Keratinocyte (primary cell): ENCODE measurements at regions not wholly inside any gene's neighbourhood (a gene's known extent, or its start where the extent isn't known, plus 50 kb on each side); places are given as distances from the start of the nearest gene placed in this dataset.

Experiments used
- DNase-seq: peaks from one replicate; pipeline ENCODE4 v3.0.0-alpha.2; 2011; ENCODE audit warnings: low read depth, missing footprints, low spot score
- FAIRE-seq: peaks from 2 replicates; lab custom pipeline; 2011; peaks lifted over from hg19 to GRCh38; lab: Jason Lieb, UNC
- H2AFZ ChIP-seq: 2 replicates; pipeline ENCODE4 v1.6.0; 2012; ENCODE audit warnings: low read length, control low read depth, inconsistent platforms; ENCODE audit not compliant: control insufficient read depth
- H3K27ac ChIP-seq: 2 replicates; pipeline ENCODE4 v1.5.1; 2011; ENCODE audit warnings: low read length; ENCODE audit not compliant: control insufficient read depth, insufficient read depth
- H3K27me3 ChIP-seq: 3 replicates; pipeline ENCODE4 v1.6.0; 2011; ENCODE audit warnings: low read length; ENCODE audit not compliant: control insufficient read depth, insufficient read depth; ENCODE audit errors: extremely low read depth
- H3K36me3 ChIP-seq, 2 experiments: 2 replicates in 1 of 2; 3 replicates in 1 of 2; pipeline ENCODE4 v1.5.1; 2011; ENCODE audit warnings: low read length in 2 of 2, mild to moderate bottlenecking in 1 of 2; ENCODE audit not compliant: control insufficient read depth in 2 of 2, insufficient read depth in 2 of 2; ENCODE audit errors: extremely low read depth in 1 of 2
- H3K4me1 ChIP-seq: 3 replicates; pipeline ENCODE4 v1.5.1; 2011; ENCODE audit warnings: low read length; ENCODE audit not compliant: control insufficient read depth, insufficient read depth; ENCODE audit errors: extremely low read depth
- H3K4me2 ChIP-seq: 3 replicates; pipeline ENCODE4 v1.6.0; 2011; ENCODE audit warnings: low read depth, low read length; ENCODE audit not compliant: control insufficient read depth, insufficient read depth; ENCODE audit errors: extremely low read depth
- H3K4me3 ChIP-seq, 3 experiments: fragments of 200-600 bp in 1 of 3; sonication (generic) in 1 of 3; 2 replicates in 2 of 3; 3 replicates in 1 of 3; pipeline ENCODE4 v1.5.1; 2011 to 2016; ENCODE audit warnings: low read length in 3 of 3, mild to moderate bottlenecking in 3 of 3, control low read depth in 2 of 3, inconsistent platforms in 1 of 3, low read depth in 1 of 3, mixed read lengths in 1 of 3, mixed run types in 1 of 3, moderate library complexity in 1 of 3; ENCODE audit not compliant: control insufficient read depth in 2 of 3, insufficient read depth in 2 of 3; ENCODE audit errors: extremely low read depth in 1 of 3
- H3K79me2 ChIP-seq: 2 replicates; pipeline ENCODE4 v1.6.0; 2012; ENCODE audit warnings: low read length; ENCODE audit not compliant: control insufficient read depth, insufficient read depth
- H3K9ac ChIP-seq: 3 replicates; pipeline ENCODE4 v1.6.0; 2011; ENCODE audit warnings: low read length; ENCODE audit not compliant: control insufficient read depth, insufficient read depth; ENCODE audit errors: extremely low read depth
- H3K9me1 ChIP-seq: 3 replicates; pipeline ENCODE4 v1.6.0; 2011; ENCODE audit warnings: low read length; ENCODE audit not compliant: control insufficient read depth, insufficient read depth; ENCODE audit errors: extremely low read depth
- H3K9me3 ChIP-seq: 2 replicates; pipeline ENCODE4 v1.5.1; 2012; ENCODE audit warnings: low read depth, low read length; ENCODE audit not compliant: control insufficient read depth
- H4K20me1 ChIP-seq: 3 replicates; pipeline ENCODE4 v1.6.0; 2011; ENCODE audit warnings: low read length; ENCODE audit not compliant: control insufficient read depth, insufficient read depth; ENCODE audit errors: extremely low read depth
- EZH2 ChIP-seq: IDR thresholded peaks from one replicate; pipeline ENCODE4 v1.6.1; 2012; ENCODE audit warnings: inconsistent platforms, mild to moderate bottlenecking, low read length, moderate library complexity
- dilution Hi-C: fragments of 300-500 bp; cut with MboI; formaldehyde crosslinking; loops from one replicate; pipeline ENCODE4 v1.7.0; 2020; ENCODE audit warnings: low sequenced_read_pairs; ENCODE audit not compliant: extremely low pct_ligation_motif_present
- TF ChIP-seq, protein P1 (sequence below), 3 experiments: IDR thresholded peaks in 1 of 3; conservative IDR thresholded peaks in 1 of 3; optimal IDR thresholded peaks in 1 of 3; 2 replicates in 2 of 3; 3 replicates in 1 of 3; pipeline versions ENCODE3 to v1.5.1; 2011; ENCODE audit warnings: low read length in 3 of 3, mild to moderate bottlenecking in 3 of 3, moderate library complexity in 2 of 3, control low read depth in 1 of 3, inconsistent platforms in 1 of 3; ENCODE audit not compliant: insufficient read depth in 2 of 3; ENCODE audit errors: extremely low read depth in 1 of 3

DNA sequence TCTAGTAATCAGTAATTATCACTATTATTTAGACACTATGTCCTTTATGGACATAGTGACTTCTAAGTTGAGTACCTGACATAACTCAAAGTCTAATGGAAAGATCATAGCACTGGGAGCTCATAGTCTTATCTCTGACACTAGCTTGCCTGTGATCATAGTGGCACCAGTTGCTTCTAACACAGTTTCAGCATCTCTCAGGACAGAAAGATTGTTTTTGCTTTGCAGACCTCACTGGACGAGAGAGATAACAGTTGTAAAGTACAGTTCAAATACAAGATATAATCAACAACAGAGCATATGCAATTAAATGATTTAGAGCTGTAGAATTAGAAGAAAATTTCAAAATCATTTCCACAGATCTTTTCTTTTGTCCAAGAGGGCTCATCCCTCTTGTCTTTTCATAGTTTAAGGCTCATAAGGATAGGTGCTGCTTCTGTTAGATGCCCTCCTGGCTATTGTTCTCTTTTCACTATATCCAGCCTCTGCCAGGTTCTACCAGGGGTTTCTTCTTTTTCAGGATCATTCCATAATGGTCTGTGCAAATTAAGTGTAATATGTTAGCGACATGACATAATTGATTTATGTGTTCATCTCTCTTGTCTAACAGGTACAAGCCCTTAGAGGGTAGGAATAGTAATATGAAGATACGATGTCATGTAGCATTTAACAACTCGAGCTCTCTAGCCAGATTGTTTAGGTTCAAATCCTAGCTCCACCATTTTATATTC, 1175.4 kb upstream of the TENM4 start:
- Histone ChIP-seq H2AFZ (no peak overlapping the region), H4K20me1 (no peaks in the 10 kb centered on the region), H3K4me1 (no peaks in the 10 kb centered on the region), H3K4me3 (no peak overlapping the region), H3K79me2 (no peaks in the 10 kb centered on the region), H3K27me3 (no peaks in the 10 kb centered on the region), H3K9ac (no peak overlapping the region), H3K4me2 (no peak overlapping the region), H3K9me3 (no peaks in the 10 kb centered on the region), H3K27ac (no peak overlapping the region), H3K36me3 (no peaks in the 10 kb centered on the region), H3K9me1 (no peaks in the 10 kb centered on the region)
- no peak for DNase-seq
- FAIRE-seq: no peak
- dilution Hi-C loops: no loop called here
- TF ChIP-seq, protein P1, sequence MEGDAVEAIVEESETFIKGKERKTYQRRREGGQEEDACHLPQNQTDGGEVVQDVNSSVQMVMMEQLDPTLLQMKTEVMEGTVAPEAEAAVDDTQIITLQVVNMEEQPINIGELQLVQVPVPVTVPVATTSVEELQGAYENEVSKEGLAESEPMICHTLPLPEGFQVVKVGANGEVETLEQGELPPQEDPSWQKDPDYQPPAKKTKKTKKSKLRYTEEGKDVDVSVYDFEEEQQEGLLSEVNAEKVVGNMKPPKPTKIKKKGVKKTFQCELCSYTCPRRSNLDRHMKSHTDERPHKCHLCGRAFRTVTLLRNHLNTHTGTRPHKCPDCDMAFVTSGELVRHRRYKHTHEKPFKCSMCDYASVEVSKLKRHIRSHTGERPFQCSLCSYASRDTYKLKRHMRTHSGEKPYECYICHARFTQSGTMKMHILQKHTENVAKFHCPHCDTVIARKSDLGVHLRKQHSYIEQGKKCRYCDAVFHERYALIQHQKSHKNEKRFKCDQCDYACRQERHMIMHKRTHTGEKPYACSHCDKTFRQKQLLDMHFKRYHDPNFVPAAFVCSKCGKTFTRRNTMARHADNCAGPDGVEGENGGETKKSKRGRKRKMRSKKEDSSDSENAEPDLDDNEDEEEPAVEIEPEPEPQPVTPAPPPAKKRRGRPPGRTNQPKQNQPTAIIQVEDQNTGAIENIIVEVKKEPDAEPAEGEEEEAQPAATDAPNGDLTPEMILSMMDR (optimal IDR thresholded peaks at IDR 0.05 in 1 of 3, IDR thresholded peaks at IDR 0.05 in 1 of 3, conservative IDR thresholded peaks at IDR 0.05 in 1 of 3; ENCODE audit: extremely low read depth in 1 of 3, insufficient read depth in 2 of 3, low read length in 3 of 3): no peak
- no peak for TF ChIP-seq EZH2

- no peak for FAIRE-seq
Measured at GRCh38 chr11:80613655-80614054, 1172.8 kb upstream of the TENM4 start.

More at GRCh38 chr11:80613655-80614054, 1172.8 kb upstream of the TENM4 start:
- Histone ChIP-seq H3K9ac (no peak overlapping the region), H4K20me1 (no peaks in the 10 kb centered on the region), H2AFZ (no peak overlapping the region), H3K27me3 (no peaks in the 10 kb centered on the region), H3K36me3 (no peaks in the 10 kb centered on the region), H3K9me1 (no peaks in the 10 kb centered on the region), H3K4me3 (no peak overlapping the region), H3K79me2 (no peaks in the 10 kb centered on the region), H3K27ac (no peak overlapping the region), H3K4me2 (no peak overlapping the region), H3K4me1 (no peaks in the 10 kb centered on the region), H3K9me3 (no peaks in the 10 kb centered on the region)
- no peak for DNase-seq
- dilution Hi-C loops: no loop called here
- TF ChIP-seq, protein P1 (optimal IDR thresholded peaks at IDR 0.05 in 1 of 3, IDR thresholded peaks at IDR 0.05 in 1 of 3, conservative IDR thresholded peaks at IDR 0.05 in 1 of 3; ENCODE audit: extremely low read depth in 1 of 3, insufficient read depth in 2 of 3, low read length in 3 of 3): no peak
- TF ChIP-seq EZH2: no peak
